Activated T-cell treated with anti-CD3 and anti-CD28 coated beads, Interleukin-2, amount 50 U/mL, for 4 hours (primary cell): ENCODE measurements at regions not wholly inside any gene's neighbourhood (a gene's known extent, or its start where the extent isn't known, plus 50 kb on each side); places are given as distances from the start of the nearest gene placed in this dataset.

Source experiments
- ATAC-seq, 2 donors: fragments of 200-7000 bp; cut with Tn5 transposase; one replicate each; pipeline ENCODE4 v1.10.0; 2021
- DNase-seq: peaks from one replicate; pipeline ENCODE4 v3.0.0-alpha.2; 2020
- H3K27me3 Mint-ChIP-seq: one replicate; pipeline ENCODE4 v1.8.0; 2021; ENCODE audit warnings: low read depth, mixed read lengths
- H3K36me3 Mint-ChIP-seq: one replicate; pipeline ENCODE4 v1.8.0; 2022; ENCODE audit warnings: mixed read lengths; ENCODE audit not compliant: insufficient read depth
- H3K4me1 Mint-ChIP-seq: one replicate; pipeline ENCODE4 v1.8.0; 2021; ENCODE audit warnings: low read depth, mixed read lengths
- H3K4me3 Mint-ChIP-seq: one replicate; pipeline ENCODE4 v1.8.0; 2021; ENCODE audit warnings: mild to moderate bottlenecking, moderate library complexity, mixed read lengths
- H3K9me3 Mint-ChIP-seq: one replicate; pipeline ENCODE4 v1.8.0; 2021; ENCODE audit warnings: mixed read lengths

DNA sequence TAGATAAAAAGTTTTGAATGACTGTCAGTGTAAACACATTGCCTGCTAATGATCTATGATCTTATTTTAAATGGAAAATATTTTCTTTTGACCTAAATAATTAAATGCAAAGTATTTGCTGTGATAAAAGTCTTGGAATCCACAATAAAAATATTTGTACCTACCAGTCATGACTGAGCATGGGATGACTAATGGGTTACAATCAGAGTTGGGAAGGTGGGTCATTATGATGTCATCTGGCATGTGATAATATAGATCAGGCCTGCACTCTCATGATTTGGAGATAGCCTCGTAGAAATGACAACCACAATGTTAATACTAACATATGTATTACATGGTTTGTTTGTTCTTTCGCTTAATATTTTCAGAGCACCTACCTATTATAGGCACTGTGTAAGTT lies 848.8 kb upstream of the KLHL29 start:
- H3K27me3 Mint-ChIP-seq: no peaks in the 10 kb centered on the region
- DNase-seq (no peak), ATAC-seq (no peak)
- H3K4me1 Mint-ChIP-seq: no peaks in the 10 kb centered on the region
- no peak overlapping the region for H3K4me3 Mint-ChIP-seq
- no peaks in the 10 kb centered on the region for H3K36me3 Mint-ChIP-seq
- H3K9me3 Mint-ChIP-seq: peaks cover 19% of the 10 kb centered on the region

DNA sequence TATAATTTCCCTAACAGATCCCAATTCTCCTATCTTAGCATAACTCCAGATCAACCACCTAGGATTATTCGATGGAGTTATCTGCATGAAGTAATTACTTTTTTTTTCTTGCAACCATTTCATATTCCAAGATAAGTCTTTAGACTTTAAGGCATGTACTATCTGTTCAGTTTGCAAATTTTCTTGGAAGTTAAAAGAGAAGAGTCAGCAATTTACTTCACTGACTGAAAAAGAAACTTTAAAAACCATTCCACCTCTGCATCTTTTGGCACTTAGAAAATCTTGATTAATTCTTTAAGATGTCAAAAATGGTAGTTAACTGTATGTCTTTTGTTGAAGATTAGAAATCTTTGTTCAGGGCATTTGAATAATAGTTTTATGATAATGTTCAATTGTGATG lies 830.5 kb upstream of the KLHL29 start:
- H3K9me3 Mint-ChIP-seq: peaks cover 7% of the 10 kb centered on the region
- no peaks in the 10 kb centered on the region for H3K4me1 Mint-ChIP-seq
- no peak for ATAC-seq
- no peak for DNase-seq
- no peaks in the 10 kb centered on the region for H3K36me3 Mint-ChIP-seq
- H3K4me3 Mint-ChIP-seq: no peak overlapping the region
- no peaks in the 10 kb centered on the region for H3K27me3 Mint-ChIP-seq

DNA sequence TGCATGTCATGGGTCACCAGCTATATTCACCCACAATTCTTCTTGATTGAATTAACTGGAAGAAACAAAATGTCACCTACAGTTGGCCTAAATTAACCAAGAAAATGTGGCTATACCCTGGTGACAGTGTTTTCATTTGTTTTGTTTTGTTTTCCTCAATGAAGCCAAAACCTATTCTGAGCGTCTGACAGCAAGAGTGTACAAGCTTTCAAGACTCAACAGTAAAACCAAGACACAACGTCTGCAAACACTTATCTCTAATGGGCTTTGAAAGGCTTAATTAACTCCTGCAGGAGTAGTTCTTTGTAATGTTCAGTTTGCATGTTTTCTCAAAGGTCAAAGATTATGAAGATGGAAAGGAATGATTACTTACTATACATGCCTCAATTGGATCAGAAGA lies 827.6 kb upstream of the KLHL29 start:
- Mint-ChIP-seq H3K9me3 (peaks cover 7% of the 10 kb centered on the region), H3K27me3 (no peaks in the 10 kb centered on the region), H3K4me3 (no peak overlapping the region), H3K36me3 (no peaks in the 10 kb centered on the region), H3K4me1 (no peaks in the 10 kb centered on the region)
- no peak for DNase-seq
- no peak for ATAC-seq

DNA sequence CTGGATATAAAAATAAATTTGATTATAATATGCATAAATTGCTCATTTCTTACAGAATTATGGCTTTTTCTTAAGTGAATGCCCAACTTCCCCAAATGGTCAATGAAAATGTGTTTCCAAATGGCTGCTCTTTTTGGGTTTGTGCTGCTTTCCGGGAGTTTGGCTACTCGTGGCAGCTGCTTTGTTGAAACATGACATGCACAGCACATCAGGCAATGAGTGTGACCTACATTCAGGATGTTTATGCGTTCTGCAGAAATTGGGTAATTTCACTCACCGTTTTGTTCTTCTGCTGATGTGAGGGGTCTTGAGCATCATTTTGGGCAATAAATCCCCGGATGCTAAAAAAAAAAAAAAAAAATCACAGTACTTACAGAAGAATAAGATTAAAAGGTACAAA lies 825.0 kb upstream of the KLHL29 start:
- no peaks in the 10 kb centered on the region for H3K27me3 Mint-ChIP-seq
- H3K4me3 Mint-ChIP-seq: no peak overlapping the region
- H3K4me1 Mint-ChIP-seq: no peaks in the 10 kb centered on the region
- H3K36me3 Mint-ChIP-seq: no peaks in the 10 kb centered on the region
- H3K9me3 Mint-ChIP-seq: peaks cover 7% of the 10 kb centered on the region
- ATAC-seq: no peak
- no peak for DNase-seq

DNA sequence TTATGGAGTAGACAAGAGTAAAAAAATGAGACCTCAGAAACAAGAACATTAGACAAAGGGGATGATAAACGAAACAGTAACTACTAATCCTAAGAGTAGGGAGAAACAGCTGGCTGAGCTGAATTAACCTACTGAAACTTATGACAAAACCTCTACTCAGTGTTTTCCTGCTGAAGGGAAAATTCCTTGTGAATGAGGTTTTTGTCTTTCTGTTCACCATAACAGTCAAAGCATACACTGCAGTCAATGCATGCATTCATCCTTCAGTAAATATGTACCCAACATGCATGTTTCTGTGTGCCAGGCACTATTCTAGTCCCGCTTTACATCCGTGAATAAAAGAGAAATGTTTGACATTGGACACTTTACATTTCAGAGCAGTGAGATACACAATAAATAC lies 805.6 kb upstream of the KLHL29 start:
- ATAC-seq (no peak), DNase-seq (no peak)
- Mint-ChIP-seq H3K4me1 (no peaks in the 10 kb centered on the region), H3K36me3 (no peaks in the 10 kb centered on the region), H3K9me3 (peaks cover 20% of the 10 kb centered on the region), H3K27me3 (no peaks in the 10 kb centered on the region), H3K4me3 (no peak overlapping the region)

DNA sequence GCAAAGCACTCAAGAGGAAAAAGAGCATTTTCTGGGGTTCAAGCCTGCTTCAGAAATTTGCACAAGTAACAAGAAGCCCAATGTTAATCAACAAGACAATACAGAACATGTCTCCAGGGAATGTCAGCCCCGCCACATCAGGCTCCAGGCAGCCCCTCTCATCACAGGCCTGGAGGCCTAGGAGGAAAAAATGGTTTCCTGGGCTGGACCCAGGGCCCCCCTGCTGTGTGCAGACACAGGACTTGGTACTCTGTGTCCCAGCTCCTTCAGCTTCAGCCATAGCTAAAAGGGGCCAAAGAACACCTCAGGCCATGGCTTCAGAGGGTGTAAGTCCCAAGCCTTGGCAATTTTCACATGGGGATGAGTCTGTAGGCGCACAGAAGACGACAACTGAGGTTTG lies 802.9 kb upstream of the KLHL29 start:
- Mint-ChIP-seq H3K4me3 (no peak overlapping the region), H3K36me3 (no peaks in the 10 kb centered on the region), H3K27me3 (no peaks in the 10 kb centered on the region), H3K9me3 (peaks cover 20% of the 10 kb centered on the region), H3K4me1 (no peaks in the 10 kb centered on the region)
- ATAC-seq: no peak
- DNase-seq: no peak

DNA sequence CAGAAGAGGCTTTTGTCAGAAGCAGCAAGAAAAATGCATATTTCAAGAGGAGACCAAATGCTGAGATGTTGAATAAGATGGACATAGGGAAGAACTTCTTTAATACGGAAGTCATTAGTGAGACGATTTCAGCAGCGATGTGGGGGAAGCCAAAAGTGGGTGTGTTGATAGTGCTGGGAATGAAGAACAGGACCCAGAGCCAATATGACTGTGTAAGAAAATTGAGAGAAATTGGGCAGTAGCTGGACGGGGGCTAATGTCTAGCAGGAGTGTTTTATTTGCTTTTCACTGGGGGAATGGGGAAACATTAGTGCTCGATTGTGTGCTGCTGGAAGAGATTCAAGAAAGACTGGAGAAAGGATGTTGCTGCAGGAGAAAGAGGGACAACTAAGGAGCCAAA lies 788.7 kb upstream of the KLHL29 start:
- Mint-ChIP-seq H3K4me3 (no peak overlapping the region), H3K4me1 (no peaks in the 10 kb centered on the region), H3K9me3 (peaks cover 23% of the 10 kb centered on the region), H3K36me3 (no peaks in the 10 kb centered on the region), H3K27me3 (no peaks in the 10 kb centered on the region)
- DNase-seq (no peak), ATAC-seq (no peak)

DNA sequence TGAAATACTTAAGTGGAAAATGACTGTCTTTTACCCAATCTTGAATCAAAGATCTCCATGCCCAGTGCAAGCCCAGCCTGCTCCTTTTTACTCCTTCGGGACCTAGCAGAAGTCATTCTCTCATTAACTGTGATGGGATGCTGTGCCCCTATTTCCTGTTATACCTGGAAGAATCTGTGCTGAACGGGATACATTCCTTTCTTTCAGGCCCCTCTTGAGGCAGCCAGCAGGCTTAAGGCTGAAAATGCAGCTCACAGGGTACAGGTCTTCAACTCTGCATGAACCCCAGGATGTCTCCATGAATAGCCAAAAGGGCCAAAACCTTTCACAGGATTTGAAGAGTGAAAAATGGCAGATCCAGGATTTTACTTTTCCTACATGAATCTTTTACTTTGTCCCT lies 784.8 kb upstream of the KLHL29 start:
- H3K36me3 Mint-ChIP-seq: no peaks in the 10 kb centered on the region
- H3K9me3 Mint-ChIP-seq: peaks cover 7% of the 10 kb centered on the region
- no peaks in the 10 kb centered on the region for H3K27me3 Mint-ChIP-seq
- ATAC-seq (no peak), DNase-seq (no peak)
- no peak overlapping the region for H3K4me3 Mint-ChIP-seq
- H3K4me1 Mint-ChIP-seq: no peaks in the 10 kb centered on the region

DNA sequence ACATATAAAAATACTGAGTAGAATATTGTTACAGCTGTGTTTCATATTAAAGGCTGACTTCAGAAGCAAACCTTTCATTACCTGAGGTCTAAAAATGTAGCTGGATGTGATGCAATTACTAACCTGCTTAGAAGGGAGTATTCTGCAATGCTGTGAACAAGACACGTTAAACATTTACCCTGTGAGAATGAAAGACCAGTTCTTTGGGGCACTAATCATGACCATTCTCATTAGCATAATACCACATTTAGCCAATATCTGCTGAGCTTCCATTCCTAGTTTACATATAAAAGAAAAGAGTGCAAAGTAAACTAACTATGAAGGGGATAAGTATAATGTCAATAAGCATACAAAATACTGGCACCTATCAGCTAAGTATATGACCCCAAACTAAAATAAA lies 784.0 kb upstream of the KLHL29 start:
- ATAC-seq (no peak), DNase-seq (no peak)
- H3K36me3 Mint-ChIP-seq: no peaks in the 10 kb centered on the region
- no peaks in the 10 kb centered on the region for H3K4me1 Mint-ChIP-seq
- peaks cover 7% of the 10 kb centered on the region for H3K9me3 Mint-ChIP-seq
- no peak overlapping the region for H3K4me3 Mint-ChIP-seq
- no peaks in the 10 kb centered on the region for H3K27me3 Mint-ChIP-seq

DNA sequence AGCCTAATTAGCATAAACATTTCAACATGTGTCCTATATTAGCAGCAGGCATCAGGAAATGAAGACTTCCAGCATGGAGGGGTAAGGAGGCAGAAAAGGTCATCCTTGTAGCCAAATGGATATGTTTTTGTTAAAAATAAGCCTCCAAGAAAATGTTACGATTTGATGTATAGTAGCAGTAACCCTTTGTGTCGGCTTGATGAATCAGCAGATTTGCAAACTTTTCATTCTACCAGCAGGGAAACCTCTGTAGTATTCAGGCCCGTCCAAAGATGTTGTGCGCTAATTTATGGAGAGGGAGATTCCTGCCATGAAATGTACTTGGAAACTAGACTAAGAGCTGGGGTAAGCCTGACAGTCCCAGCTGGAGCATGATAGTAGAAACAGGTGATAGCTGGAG lies 780.8 kb upstream of the KLHL29 start:
- Mint-ChIP-seq H3K36me3 (no peaks in the 10 kb centered on the region), H3K9me3 (no peaks in the 10 kb centered on the region), H3K4me1 (no peaks in the 10 kb centered on the region), H3K27me3 (no peaks in the 10 kb centered on the region), H3K4me3 (no peak overlapping the region)
- no peak for DNase-seq
- no peak for ATAC-seq

DNA sequence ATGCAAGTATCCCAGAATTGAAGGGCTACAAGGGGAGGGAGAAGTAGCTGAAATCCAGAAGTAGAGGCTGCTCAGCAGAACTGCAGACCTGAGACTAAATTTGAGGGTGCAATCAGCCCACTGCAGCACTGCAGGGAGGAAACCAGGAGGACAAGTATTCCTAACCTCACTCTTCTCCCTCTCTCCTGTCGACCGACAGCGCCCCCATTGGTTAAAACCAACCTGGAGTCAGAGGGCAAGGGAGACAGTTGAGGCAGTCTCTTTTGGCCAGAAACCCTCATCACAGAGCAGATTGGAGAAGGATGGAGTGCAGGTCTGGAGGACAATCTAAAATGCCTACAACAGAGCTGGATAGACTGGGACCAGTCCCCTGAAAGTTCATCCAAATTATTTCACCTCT lies 768.9 kb upstream of the KLHL29 start:
- peaks cover 16% of the 10 kb centered on the region for H3K9me3 Mint-ChIP-seq
- ATAC-seq: no peak

DNA sequence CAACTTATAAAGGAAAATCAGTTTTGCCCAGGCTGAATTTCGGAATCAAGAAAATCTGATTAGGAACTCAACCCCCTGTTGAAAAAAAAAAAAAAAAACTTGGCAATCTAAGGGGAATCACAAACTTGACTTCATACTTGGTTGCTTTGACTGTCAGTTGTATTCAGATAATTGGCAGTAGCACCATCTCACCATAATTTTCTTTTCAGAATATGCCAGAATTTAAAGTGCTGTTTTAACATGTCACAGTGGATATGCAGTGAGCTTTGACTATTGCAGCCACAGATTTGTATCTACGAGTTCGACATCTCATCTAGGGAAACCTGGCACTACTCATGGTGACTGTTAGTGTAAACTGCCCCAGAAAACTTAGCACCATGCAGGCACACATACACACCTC lies 761.4 kb upstream of the KLHL29 start:
- DNase-seq (no peak), ATAC-seq (no peak)
- no peaks in the 10 kb centered on the region for H3K27me3 Mint-ChIP-seq
- H3K9me3 Mint-ChIP-seq: peaks cover 4% of the 10 kb centered on the region
- H3K36me3 Mint-ChIP-seq: no peaks in the 10 kb centered on the region
- H3K4me3 Mint-ChIP-seq: no peak overlapping the region
- no peaks in the 10 kb centered on the region for H3K4me1 Mint-ChIP-seq

More for the DNA sequence above, 768.9 kb upstream of the KLHL29 start:
- H3K36me3 Mint-ChIP-seq: no peaks in the 10 kb centered on the region
- H3K4me1 Mint-ChIP-seq: no peaks in the 10 kb centered on the region
- no peak overlapping the region for H3K4me3 Mint-ChIP-seq
- no peaks in the 10 kb centered on the region for H3K27me3 Mint-ChIP-seq
- DNase-seq: no peak

DNA sequence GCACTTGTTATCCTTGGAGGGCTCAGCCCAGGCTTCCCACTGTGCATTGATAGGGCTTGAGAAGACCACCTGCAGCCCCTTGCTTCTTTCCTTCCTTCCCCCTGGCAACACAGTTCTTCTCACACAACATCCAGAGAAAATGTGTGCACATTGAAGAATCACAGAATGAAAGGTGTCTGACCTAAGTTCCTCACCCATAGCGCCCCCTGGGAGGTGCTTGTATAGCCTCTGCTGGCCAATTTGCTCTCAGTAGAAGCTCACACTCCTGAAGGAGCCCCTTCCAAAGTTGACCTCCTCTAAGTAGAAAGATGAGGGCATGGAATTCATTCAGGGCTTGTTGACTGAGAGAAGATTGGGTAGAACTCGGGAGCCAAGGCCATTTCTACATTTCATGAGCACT lies 758.4 kb upstream of the KLHL29 start:
- H3K9me3 Mint-ChIP-seq: peaks cover 3% of the 10 kb centered on the region
- H3K4me3 Mint-ChIP-seq: no peak overlapping the region
- ATAC-seq (no peak), DNase-seq (no peak)
- no peaks in the 10 kb centered on the region for H3K4me1 Mint-ChIP-seq
- H3K27me3 Mint-ChIP-seq: no peaks in the 10 kb centered on the region
- H3K36me3 Mint-ChIP-seq: no peaks in the 10 kb centered on the region

DNA sequence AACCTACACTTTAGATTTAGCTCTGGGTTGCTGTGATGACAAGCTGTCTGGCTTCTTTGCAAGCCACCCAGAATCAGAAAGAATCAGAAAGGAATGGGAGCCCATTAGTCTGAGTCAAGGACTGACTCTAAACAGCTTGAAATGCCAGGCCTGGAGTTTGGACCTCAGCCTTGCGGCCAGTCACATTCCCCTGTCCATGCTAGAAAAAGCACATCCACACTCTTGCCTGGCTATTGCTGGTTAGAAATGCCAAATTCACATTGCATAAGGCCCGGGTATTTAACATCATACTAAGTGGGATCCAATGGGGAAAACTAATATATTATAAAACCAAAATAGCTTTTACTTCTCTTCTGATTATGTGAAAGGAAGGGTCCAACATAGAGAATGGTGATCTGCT lies 756.8 kb upstream of the KLHL29 start:
- H3K9me3 Mint-ChIP-seq: peaks cover 4% of the 10 kb centered on the region
- H3K4me3 Mint-ChIP-seq: no peak overlapping the region
- H3K36me3 Mint-ChIP-seq: no peaks in the 10 kb centered on the region
- ATAC-seq (no peak), DNase-seq (no peak)
- H3K4me1 Mint-ChIP-seq: no peaks in the 10 kb centered on the region
- H3K27me3 Mint-ChIP-seq: no peaks in the 10 kb centered on the region

DNA sequence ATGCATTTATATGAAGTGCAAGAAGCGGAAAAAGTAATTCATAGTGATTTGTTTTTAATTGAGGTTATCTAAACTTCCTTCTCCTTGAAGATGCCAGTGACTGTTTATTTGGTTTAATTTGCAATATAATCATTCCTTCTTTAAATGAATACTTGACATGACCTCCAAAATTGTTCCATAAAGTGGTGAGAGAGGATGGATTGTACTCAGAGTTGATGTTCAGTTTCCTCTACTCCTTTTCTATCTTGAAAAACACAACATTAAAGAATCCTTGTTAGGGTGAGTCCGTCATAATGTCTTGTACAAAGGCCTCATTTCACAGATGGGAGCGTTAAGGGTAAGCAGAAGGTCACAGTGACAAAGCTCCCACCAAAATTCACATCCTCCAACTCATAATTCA lies 756.1 kb upstream of the KLHL29 start:
- no peak for ATAC-seq

DNA sequence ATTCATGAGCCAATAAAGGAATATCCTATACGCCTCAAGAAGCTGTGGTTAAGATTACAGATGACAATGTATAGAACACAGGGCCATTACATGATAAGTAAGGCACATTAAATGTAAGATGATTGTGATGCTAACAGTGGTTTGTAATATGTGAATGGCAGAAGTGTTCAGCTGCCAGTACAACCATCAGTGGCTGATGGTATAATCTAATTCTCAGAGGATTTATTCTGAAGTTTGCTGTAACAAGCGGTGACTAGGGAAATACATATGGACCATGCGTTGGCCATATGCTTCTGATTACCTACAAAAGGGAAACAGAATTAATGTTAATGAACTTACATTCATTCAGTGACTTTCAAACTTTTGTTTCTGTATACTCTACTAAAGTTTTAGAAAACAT lies 750.8 kb upstream of the KLHL29 start:
- no peaks in the 10 kb centered on the region for H3K4me1 Mint-ChIP-seq
- H3K9me3 Mint-ChIP-seq: peaks cover 4% of the 10 kb centered on the region
- no peaks in the 10 kb centered on the region for H3K36me3 Mint-ChIP-seq

More for the DNA sequence above, 756.1 kb upstream of the KLHL29 start:
- Mint-ChIP-seq H3K36me3 (no peaks in the 10 kb centered on the region), H3K9me3 (peaks cover 4% of the 10 kb centered on the region), H3K4me3 (no peak overlapping the region), H3K27me3 (no peaks in the 10 kb centered on the region), H3K4me1 (no peaks in the 10 kb centered on the region)
- DNase-seq: no peak

More for the DNA sequence above, 750.8 kb upstream of the KLHL29 start:
- Mint-ChIP-seq H3K4me3 (no peak overlapping the region), H3K27me3 (no peaks in the 10 kb centered on the region)
- ATAC-seq (no peak), DNase-seq (no peak)
